Iris pigment epithelial cell (primary cell): ENCODE measurements at regions not wholly inside any gene's neighbourhood (a gene's known extent, or its start where the extent isn't known, plus 50 kb on each side); places are given as distances from the start of the nearest gene placed in this dataset.

ENCODE experiments used
- DNase-seq: peaks from one replicate; pipeline ENCODE4 v3.0.0-alpha.2; 2011; ENCODE audit warnings: low read depth

DNA sequence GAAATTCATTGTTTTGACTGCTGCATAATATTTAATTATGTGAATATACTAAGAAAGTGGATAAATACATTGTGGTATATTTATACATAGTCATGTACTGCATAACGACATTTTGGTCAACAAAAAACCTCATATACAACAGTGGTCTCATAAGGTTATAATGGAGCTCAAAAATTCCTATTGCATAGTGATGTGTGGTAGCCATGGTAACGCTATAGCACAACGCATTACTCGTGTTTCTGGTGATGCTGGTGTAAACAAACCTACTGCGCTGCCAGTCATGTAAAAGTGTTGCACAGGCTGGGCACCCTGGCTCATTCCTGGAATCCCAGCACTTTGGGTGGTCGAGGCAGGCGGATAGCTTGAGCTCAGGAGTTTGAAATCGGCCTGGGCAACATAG, 52.6 kb upstream of the NHLH2 start:
- DNase-seq, result peak; percentile 3

DNA sequence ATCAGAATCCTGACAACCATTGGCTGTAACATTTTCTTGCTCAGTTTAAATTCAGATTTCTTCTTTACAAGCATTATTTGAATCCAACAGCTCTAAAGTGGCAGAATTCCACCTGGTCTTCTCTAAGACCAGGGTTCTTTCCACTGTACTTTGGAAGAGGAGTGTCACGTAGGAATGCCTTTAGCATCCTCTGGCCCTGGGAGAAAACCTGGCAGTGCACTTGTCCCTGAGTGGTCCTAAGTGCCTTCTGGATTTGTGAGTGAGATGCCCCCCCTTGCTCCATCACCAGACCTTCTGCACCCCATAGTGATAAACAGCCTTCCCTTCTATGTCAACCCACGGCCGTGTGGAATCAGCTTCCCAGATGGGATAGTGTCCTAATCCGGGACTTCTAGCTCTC, 57.1 kb upstream of the NHLH2 start:
- DNase-seq, result no peak

GRCh38 chr1:115900856-115901255, 59.9 kb upstream of the NHLH2 start:
- no peak for DNase-seq

GRCh38 chr1:115906627-115907026, 65.7 kb upstream of the NHLH2 start:
- no peak for DNase-seq

- DNase-seq, result no peak
Measured at GRCh38 chr1:115907092-115907491, 66.2 kb upstream of the NHLH2 start.

DNA sequence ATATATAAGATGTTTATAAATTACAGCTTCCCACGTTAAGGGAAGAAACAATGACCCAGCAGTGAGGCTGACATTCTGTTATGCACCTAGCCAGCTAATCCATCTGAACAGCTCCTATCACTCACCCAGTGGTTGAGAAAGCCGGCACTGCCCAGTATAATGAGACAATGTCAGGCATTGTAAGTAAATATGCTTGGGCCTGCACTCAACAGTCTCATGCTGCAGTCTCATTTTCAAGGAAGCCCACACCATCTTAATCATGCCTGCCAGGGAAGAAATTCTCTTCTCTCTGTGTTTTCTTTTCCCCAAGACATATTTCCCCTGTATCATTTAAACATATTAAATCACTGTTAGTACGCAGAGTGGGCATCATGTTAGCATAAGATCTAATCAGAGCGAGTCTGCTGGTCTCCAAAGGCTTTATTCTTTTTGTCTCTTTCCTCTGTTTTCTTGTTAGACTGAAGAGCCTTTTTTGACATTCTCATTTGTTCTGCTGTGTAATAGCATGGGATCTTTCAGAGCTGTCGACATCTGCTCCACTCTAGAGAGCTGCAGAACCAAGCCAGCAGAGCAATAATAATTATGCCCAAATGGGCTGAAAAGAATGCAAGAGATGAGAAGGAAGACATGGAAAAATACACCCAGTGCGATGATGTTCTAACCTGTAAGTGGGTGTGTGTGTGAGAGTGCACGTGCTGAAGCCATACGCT, 67.6 kb upstream of the SLC22A15 start:
- DNase-seq, result no peak

- no peak for DNase-seq
Measured at GRCh38 chr1:115910231-115910630, 66.1 kb upstream of the SLC22A15 start.

- no peak for DNase-seq
Measured at GRCh38 chr1:115911294-115911693, 65.0 kb upstream of the SLC22A15 start.

- DNase-seq, result no peak
Measured at GRCh38 chr1:115912116-115912515, 64.2 kb upstream of the SLC22A15 start.

DNA sequence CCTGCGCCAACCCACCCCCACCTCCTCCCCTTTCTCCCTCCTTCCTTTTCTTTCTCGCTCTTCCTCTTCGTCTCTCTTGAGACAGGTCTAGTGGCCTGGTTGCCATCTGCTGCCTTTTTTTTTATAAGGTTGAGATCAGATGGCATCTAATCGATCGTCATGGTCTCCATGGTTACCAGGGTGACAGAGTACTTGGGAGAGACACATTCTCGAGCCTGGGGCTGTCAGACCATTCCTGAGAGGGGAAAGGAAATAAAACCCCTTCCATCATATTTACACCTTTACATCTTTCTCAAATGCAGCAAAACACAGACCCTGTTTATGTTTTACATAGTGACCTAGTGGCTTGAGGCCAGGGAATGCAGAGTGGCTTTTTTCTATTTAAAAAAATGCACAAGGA, 53.5 kb upstream of the SLC22A15 start:
- no peak for DNase-seq

GRCh38 chr1:115924770-115925169, 51.5 kb upstream of the SLC22A15 start:
- no peak for DNase-seq

GRCh38 chr1:115925467-115925866, 50.8 kb upstream of the SLC22A15 start:
- no peak for DNase-seq
